Keratinocyte (primary cell): ENCODE measurements at regions not wholly inside any gene's neighbourhood (a gene's known extent, or its start where the extent isn't known, plus 50 kb on each side); places are given as distances from the start of the nearest gene placed in this dataset.
"Not testable (repeated sequence)": the region's sequence is repeated elsewhere in the genome, so short reads cannot be mapped to it uniquely, and the experiment has no call there.

ENCODE experiments used
- DNase-seq: peaks from one replicate; pipeline ENCODE4 v3.0.0-alpha.2; 2011; ENCODE audit warnings: low read depth, missing footprints, low spot score
- FAIRE-seq: peaks from 2 replicates; lab custom pipeline; 2011; peaks lifted over from hg19 to GRCh38; lab: Jason Lieb, UNC
- H2AFZ ChIP-seq: 2 replicates; pipeline ENCODE4 v1.6.0; 2012; ENCODE audit warnings: low read length, control low read depth, inconsistent platforms; ENCODE audit not compliant: control insufficient read depth
- H3K27ac ChIP-seq: 2 replicates; pipeline ENCODE4 v1.5.1; 2011; ENCODE audit warnings: low read length; ENCODE audit not compliant: control insufficient read depth, insufficient read depth
- H3K27me3 ChIP-seq: 3 replicates; pipeline ENCODE4 v1.6.0; 2011; ENCODE audit warnings: low read length; ENCODE audit not compliant: control insufficient read depth, insufficient read depth; ENCODE audit errors: extremely low read depth
- H3K36me3 ChIP-seq, 2 experiments: 2 replicates in 1 of 2; 3 replicates in 1 of 2; pipeline ENCODE4 v1.5.1; 2011; ENCODE audit warnings: low read length in 2 of 2, mild to moderate bottlenecking in 1 of 2; ENCODE audit not compliant: control insufficient read depth in 2 of 2, insufficient read depth in 2 of 2; ENCODE audit errors: extremely low read depth in 1 of 2
- H3K4me1 ChIP-seq: 3 replicates; pipeline ENCODE4 v1.5.1; 2011; ENCODE audit warnings: low read length; ENCODE audit not compliant: control insufficient read depth, insufficient read depth; ENCODE audit errors: extremely low read depth
- H3K4me2 ChIP-seq: 3 replicates; pipeline ENCODE4 v1.6.0; 2011; ENCODE audit warnings: low read depth, low read length; ENCODE audit not compliant: control insufficient read depth, insufficient read depth; ENCODE audit errors: extremely low read depth
- H3K4me3 ChIP-seq, 3 experiments: fragments of 200-600 bp in 1 of 3; sonication (generic) in 1 of 3; 2 replicates in 2 of 3; 3 replicates in 1 of 3; pipeline ENCODE4 v1.5.1; 2011 to 2016; ENCODE audit warnings: low read length in 3 of 3, mild to moderate bottlenecking in 3 of 3, control low read depth in 2 of 3, inconsistent platforms in 1 of 3, low read depth in 1 of 3, mixed read lengths in 1 of 3, mixed run types in 1 of 3, moderate library complexity in 1 of 3; ENCODE audit not compliant: control insufficient read depth in 2 of 3, insufficient read depth in 2 of 3; ENCODE audit errors: extremely low read depth in 1 of 3
- H3K79me2 ChIP-seq: 2 replicates; pipeline ENCODE4 v1.6.0; 2012; ENCODE audit warnings: low read length; ENCODE audit not compliant: control insufficient read depth, insufficient read depth
- H3K9ac ChIP-seq: 3 replicates; pipeline ENCODE4 v1.6.0; 2011; ENCODE audit warnings: low read length; ENCODE audit not compliant: control insufficient read depth, insufficient read depth; ENCODE audit errors: extremely low read depth
- H3K9me1 ChIP-seq: 3 replicates; pipeline ENCODE4 v1.6.0; 2011; ENCODE audit warnings: low read length; ENCODE audit not compliant: control insufficient read depth, insufficient read depth; ENCODE audit errors: extremely low read depth
- H3K9me3 ChIP-seq: 2 replicates; pipeline ENCODE4 v1.5.1; 2012; ENCODE audit warnings: low read depth, low read length; ENCODE audit not compliant: control insufficient read depth
- H4K20me1 ChIP-seq: 3 replicates; pipeline ENCODE4 v1.6.0; 2011; ENCODE audit warnings: low read length; ENCODE audit not compliant: control insufficient read depth, insufficient read depth; ENCODE audit errors: extremely low read depth
- dilution Hi-C: fragments of 300-500 bp; cut with MboI; formaldehyde crosslinking; loops from one replicate; pipeline ENCODE4 v1.7.0; 2020; ENCODE audit warnings: low sequenced_read_pairs; ENCODE audit not compliant: extremely low pct_ligation_motif_present

DNA sequence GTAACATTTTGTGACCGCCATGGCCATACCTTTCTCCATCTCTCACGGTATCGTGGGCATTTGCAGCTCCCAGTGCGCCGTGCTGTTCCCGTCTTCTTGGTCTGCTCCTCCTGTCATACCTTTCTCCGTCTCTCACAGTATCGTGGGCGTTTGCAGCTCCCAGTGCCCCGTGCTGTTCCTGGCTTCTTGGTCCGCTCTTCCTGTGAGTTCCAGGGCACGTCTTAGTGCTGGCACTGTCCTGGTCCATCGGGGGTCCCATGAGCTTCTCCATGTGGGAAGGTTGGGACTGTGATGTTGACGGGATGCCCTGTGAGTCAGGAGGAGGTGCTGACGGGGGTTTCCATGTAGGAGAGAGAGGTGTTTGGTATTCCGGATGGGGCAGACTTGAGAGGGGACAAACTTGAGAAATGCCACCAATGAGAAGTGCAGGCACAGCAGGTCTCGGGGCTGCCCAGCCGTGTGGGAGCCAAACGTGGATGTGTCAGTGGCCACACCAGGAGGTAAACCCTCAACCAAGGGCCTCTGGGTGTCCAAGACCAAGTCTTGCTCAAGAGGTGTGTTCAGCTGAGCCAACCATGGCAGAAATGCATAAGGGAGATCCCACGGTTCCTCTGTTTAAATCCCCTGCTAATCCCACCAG, 84.7 kb upstream of the TNK2 start:
- dilution Hi-C loops, FAIRE-seq, H3K4me2 ChIP-seq: not testable (repeated sequence)

DNA sequence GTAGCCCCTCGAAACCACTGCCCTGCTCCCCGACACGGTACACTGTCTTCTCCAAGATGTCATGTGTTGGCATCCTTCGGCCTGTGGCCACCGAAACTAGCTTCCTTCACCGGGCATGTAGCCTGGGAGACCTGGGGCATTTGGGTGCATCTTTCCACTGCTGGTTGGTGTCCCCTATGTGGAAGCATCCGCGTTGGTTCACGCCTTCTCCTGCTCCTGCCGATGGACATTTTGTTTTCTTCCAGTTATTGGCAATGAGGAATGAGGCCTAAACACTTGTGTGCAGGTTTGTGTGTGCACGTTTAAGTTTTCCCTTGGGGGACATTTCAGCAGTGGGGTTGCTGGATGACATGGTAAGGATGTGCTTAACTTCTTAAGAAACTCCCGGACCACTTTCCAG, 83.6 kb upstream of the TNK2 start:
- H3K4me2 ChIP-seq, H3K9me3 ChIP-seq, H3K9me1 ChIP-seq, FAIRE-seq, H3K4me1 ChIP-seq, H3K27me3 ChIP-seq, H4K20me1 ChIP-seq, H3K9ac ChIP-seq, H3K27ac ChIP-seq, dilution Hi-C loops, H3K4me3 ChIP-seq, H2AFZ ChIP-seq, H3K36me3 ChIP-seq, DNase-seq: not testable (repeated sequence)
- H3K79me2 ChIP-seq = peaks cover 11% of the 10 kb centered on the region

More for the DNA sequence above, 84.7 kb upstream of the TNK2 start:
- not testable (repeated sequence) for H4K20me1 ChIP-seq, H3K79me2 ChIP-seq, H3K4me1 ChIP-seq, H3K4me3 ChIP-seq, DNase-seq, H3K9me3 ChIP-seq, H3K9ac ChIP-seq, H3K27me3 ChIP-seq, H3K36me3 ChIP-seq, H3K9me1 ChIP-seq, H2AFZ ChIP-seq, H3K27ac ChIP-seq

DNA sequence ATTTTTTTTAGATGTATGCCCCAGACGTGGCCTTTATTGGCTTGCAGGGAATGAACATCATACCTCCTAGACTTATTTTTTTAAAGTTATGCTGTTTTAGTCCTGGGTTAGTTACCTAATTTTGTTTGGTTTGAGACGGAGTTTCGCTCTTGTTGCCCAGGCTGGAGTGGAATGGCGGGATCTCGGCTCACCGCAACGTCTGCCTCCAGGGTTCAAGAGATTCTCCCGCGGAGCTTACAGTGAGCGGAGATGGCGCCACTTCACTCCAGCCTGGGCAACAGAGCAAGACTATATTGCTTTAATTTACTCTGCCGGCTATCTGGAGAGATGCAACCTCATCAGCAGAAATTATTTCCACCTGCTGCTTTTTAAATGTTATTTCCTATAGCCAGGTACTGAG, 82.9 kb upstream of the TNK2 start:
- H3K9me1 ChIP-seq, dilution Hi-C loops, DNase-seq, H3K4me2 ChIP-seq, FAIRE-seq, H3K36me3 ChIP-seq, H3K27ac ChIP-seq, H3K4me1 ChIP-seq, H3K27me3 ChIP-seq, H3K4me3 ChIP-seq, H3K9me3 ChIP-seq, H4K20me1 ChIP-seq, H2AFZ ChIP-seq, H3K9ac ChIP-seq: not testable (repeated sequence)
- peaks cover 14% of the 10 kb centered on the region for H3K79me2 ChIP-seq

DNA sequence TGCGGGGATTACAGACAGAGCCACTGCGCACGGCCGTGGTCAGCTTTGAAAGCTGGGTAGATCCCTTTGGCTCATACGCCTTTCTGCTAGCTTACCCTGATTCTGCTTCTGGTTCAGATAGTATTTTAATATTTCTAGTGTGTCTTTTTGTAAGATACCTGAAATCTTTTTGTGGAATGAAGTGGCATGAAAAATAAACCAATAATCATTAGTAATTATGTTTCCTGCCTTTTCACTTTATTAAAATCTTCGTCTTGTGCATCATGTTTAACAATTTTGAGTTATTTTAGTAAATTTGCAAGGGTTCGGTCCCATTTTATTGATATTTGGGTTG, 82.5 kb upstream of the TNK2 start:
- H3K27me3 ChIP-seq, H3K9me1 ChIP-seq, H3K9me3 ChIP-seq, FAIRE-seq, H3K27ac ChIP-seq, DNase-seq, H4K20me1 ChIP-seq, H3K4me1 ChIP-seq, dilution Hi-C loops, H3K36me3 ChIP-seq: not testable (repeated sequence)
- peak overlapping the region; percentile 81 for H3K9ac ChIP-seq
- peak overlapping the region; percentile 63 to 68 (median 65) for H3K4me3 ChIP-seq
- H3K79me2 ChIP-seq = peaks cover 14% of the 10 kb centered on the region
- H2AFZ ChIP-seq = peak overlapping the region; percentile 76
- H3K4me2 ChIP-seq = peak overlapping the region; percentile 69

DNA sequence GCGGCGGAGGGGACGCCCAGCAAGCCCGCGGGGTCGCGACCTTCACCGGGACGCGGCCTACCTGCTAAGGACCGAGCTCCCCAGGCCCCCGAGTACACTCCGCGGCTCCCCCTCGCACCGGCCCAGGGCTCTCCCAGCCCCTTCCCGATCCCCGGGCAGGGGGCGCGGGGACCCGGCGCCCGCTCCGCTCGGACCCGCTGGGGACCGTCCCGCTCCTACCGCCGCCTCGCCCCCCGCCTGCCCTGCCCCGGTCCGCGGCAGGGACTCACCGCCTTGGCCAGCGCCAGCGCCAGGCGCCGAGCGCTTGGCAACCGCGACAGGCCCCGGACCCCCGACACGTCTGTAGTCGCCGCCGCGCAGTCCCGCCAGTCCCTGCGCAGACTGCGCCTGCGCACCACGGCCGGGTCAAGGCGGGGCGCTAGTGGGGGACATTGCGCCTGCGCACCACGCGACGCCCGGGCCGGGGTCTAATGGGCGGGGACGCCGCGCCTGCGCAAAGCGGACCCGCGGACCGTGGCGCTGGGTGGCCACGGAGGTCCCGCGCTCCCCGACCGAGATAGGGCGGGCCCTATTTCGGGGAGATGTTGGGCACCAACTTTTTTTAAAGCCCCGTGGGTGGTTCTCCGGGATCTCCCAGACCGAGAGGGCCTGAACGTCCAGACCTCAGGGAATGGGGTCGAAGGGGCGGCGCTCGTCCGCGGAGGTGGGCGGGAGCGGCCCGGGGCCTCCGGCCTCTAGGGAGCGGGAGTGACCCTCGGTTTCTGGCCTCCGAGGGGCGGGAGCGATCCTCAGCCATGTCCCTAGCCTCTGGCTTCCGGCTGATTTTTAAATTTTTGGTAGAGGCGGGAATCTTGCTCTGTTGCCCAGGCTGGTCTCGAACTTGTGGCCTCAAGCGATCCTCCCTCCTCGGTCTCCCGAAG, 81.8 kb upstream of the TNK2 start:
- FAIRE-seq, H3K9me1 ChIP-seq, H3K27me3 ChIP-seq, H4K20me1 ChIP-seq, H3K36me3 ChIP-seq, H3K4me1 ChIP-seq, DNase-seq, dilution Hi-C loops, H3K9me3 ChIP-seq: not testable (repeated sequence)
- Histone ChIP-seq H3K79me2 (peaks cover 14% of the 10 kb centered on the region), H3K27ac (peak overlapping the region; percentile 56), H3K9ac (peak overlapping the region; percentile 81), H3K4me2 (peak overlapping the region; percentile 69), H2AFZ (peak overlapping the region; percentile 76), H3K4me3 (peak overlapping the region; percentile 63 to 68 (median 65))
